Endothelial cell of umbilical vein (primary cell): ENCODE measurements at regions not wholly inside any gene's neighbourhood (a gene's known extent, or its start where the extent isn't known, plus 50 kb on each side); places are given as distances from the start of the nearest gene placed in this dataset. TPM values are rescaled to one million over a fixed set of nuclear protein-coding genes. Genes with fewer than 3 reads are reported as not detected.

Experiments
- BruUV-seq: library from RNA; stranded (reverse); fragments of 400-500 nt; replicated peaks from 2 replicates; lab custom pipeline; 2021; lab: Mats Ljungman, UMichigan
- CTCF ChIA-PET: fragments of 300-600, 350-600 bp; sonication (Branson Sonifier 250); formaldehyde crosslinking; loops from one replicate; lab custom pipeline; 2021; ENCODE audit warnings: antibody characterized with exemption, inconsistent platforms; lab: Charles Lee
- POLR2A ChIA-PET: fragments of 300-600, 350-600 bp; sonication (Branson Sonifier 250); formaldehyde crosslinking; loops from one replicate; lab custom pipeline; 2021; ENCODE audit warnings: antibody characterized with exemption, inconsistent platforms; lab: Charles Lee
- DNase-seq: peaks from one replicate; pipeline ENCODE4 v3.0.0-alpha.2; 2011; ENCODE audit warnings: low read depth, low spot score
- FAIRE-seq: peaks from 2 replicates; lab custom pipeline; 2011; peaks lifted over from hg19 to GRCh38; lab: Jason Lieb, UNC
- H2AFZ ChIP-seq: 2 replicates; pipeline ENCODE4 v1.6.0; 2012; ENCODE audit warnings: low read depth, low read length, control low read depth, inconsistent platforms
- H3K27ac ChIP-seq: 2 replicates; pipeline ENCODE4 v1.5.1; 2011; ENCODE audit warnings: low read depth, mild to moderate bottlenecking, control low read depth, low read length, moderate library complexity; ENCODE audit not compliant: insufficient read depth
- H3K27me3 ChIP-seq, 2 experiments: 2 replicates each; pipeline versions ENCODE4 v1.6.0 to v1.6.1; 2011; ENCODE audit warnings: low read length in 2 of 2, mixed read lengths in 1 of 2; ENCODE audit not compliant: control insufficient read depth in 2 of 2, insufficient read depth in 2 of 2
- H3K36me3 ChIP-seq, 2 experiments: 2 replicates in 1 of 2; 3 replicates in 1 of 2; pipeline ENCODE4 v1.5.1; 2011; ENCODE audit warnings: low read length in 2 of 2, mild to moderate bottlenecking in 1 of 2, moderate library complexity in 1 of 2; ENCODE audit not compliant: control insufficient read depth in 2 of 2, insufficient read depth in 2 of 2; ENCODE audit errors: extremely low read depth in 1 of 2
- H3K4me1 ChIP-seq: 3 replicates; pipeline ENCODE4 v1.5.1; 2011; ENCODE audit warnings: mild to moderate bottlenecking, low read length; ENCODE audit not compliant: control insufficient read depth, insufficient read depth; ENCODE audit errors: extremely low read depth
- H3K4me2 ChIP-seq: 2 replicates; pipeline ENCODE4 v1.6.1; 2011; ENCODE audit warnings: low read length, control low read depth, mixed read lengths; ENCODE audit not compliant: insufficient read depth
- H3K4me3 ChIP-seq, 3 experiments: fragments of 200-600 bp in 1 of 3; sonication (generic), shearing (Covaris generic) in 1 of 3; replicated peaks in 1 of 3; 2 replicates each; pipeline ENCODE4 v1.5.1; 2011 to 2016; ENCODE audit warnings: control low read depth in 3 of 3, low read length in 3 of 3, mild to moderate bottlenecking in 2 of 3, inconsistent platforms in 1 of 3, low read depth in 1 of 3, moderate library complexity in 1 of 3; ENCODE audit not compliant: insufficient read depth in 1 of 3
- H3K79me2 ChIP-seq: 2 replicates; pipeline ENCODE4 v1.6.0; 2012; ENCODE audit warnings: low read length, inconsistent platforms; ENCODE audit not compliant: control insufficient read depth, insufficient read depth
- H3K9ac ChIP-seq: replicated peaks from 2 replicates; pipeline ENCODE3; 2011; ENCODE audit warnings: low read length, control low read depth; ENCODE audit not compliant: insufficient read depth; ENCODE audit errors: extremely low read depth
- H3K9me1 ChIP-seq: replicated peaks from 3 replicates; pipeline ENCODE4 v1.6.0; 2011; ENCODE audit warnings: mild to moderate bottlenecking, low read length; ENCODE audit not compliant: control insufficient read depth, insufficient read depth; ENCODE audit errors: extremely low read depth
- H3K9me3 ChIP-seq: replicated peaks from 2 replicates; pipeline ENCODE4 v1.5.1; 2012; ENCODE audit warnings: low read length, inconsistent platforms; ENCODE audit not compliant: control insufficient read depth, insufficient read depth
- H4K20me1 ChIP-seq: replicated peaks from 2 replicates; pipeline ENCODE3; 2011; ENCODE audit warnings: mild to moderate bottlenecking, low read length; ENCODE audit not compliant: control insufficient read depth, insufficient read depth; ENCODE audit errors: extremely low read depth
- CTCF ChIP-seq, 2 donors: IDR thresholded peaks; 1 replicate in 1 of 2; 2 replicates in 1 of 2; pipeline ENCODE4 v1.5.1; 2011; ENCODE audit warnings: low read length in 2 of 2, mild to moderate bottlenecking in 2 of 2, moderate library complexity in 2 of 2, control low read depth in 1 of 2, inconsistent platforms in 1 of 2, low read depth in 1 of 2; ENCODE audit not compliant: insufficient read depth in 1 of 2; ENCODE audit errors: extremely low read depth in 1 of 2
- EZH2 ChIP-seq: IDR thresholded peaks from 2 replicates; pipeline ENCODE4 v1.6.1; 2012; ENCODE audit warnings: borderline replicate concordance, low read depth, mild to moderate bottlenecking, moderate library complexity, low read length, inconsistent platforms; ENCODE audit not compliant: severe bottlenecking
- FOS ChIP-seq: IDR thresholded peaks from 2 replicates; pipeline ENCODE4 v1.6.1; 2011; ENCODE audit warnings: mild to moderate bottlenecking, low read length, moderate library complexity, borderline replicate concordance; ENCODE audit not compliant: insufficient read depth
- GATA2 ChIP-seq: IDR thresholded peaks from 2 replicates; pipeline ENCODE4 v1.7.0; 2011; ENCODE audit warnings: low read depth, mild to moderate bottlenecking, moderate library complexity, mixed read lengths, low read length; ENCODE audit not compliant: insufficient read length, insufficient read depth
- JUN ChIP-seq: IDR thresholded peaks from 2 replicates; pipeline ENCODE4 v1.6.1; 2011; ENCODE audit warnings: borderline replicate concordance, low read depth; ENCODE audit not compliant: insufficient read length, insufficient read depth
- MAX ChIP-seq: IDR thresholded peaks from 2 replicates; pipeline ENCODE4 v1.6.1; 2011; ENCODE audit not compliant: insufficient read depth, insufficient read length
- MYC ChIP-seq: IDR thresholded peaks from one replicate; pipeline ENCODE4 v1.6.1; 2011; ENCODE audit warnings: mild to moderate bottlenecking, low read depth, low read length
- POLR2A ChIP-seq: IDR thresholded peaks from 2 replicates; pipeline ENCODE4 v1.6.1; 2012; ENCODE audit warnings: low read depth, mild to moderate bottlenecking, control low read depth, low read length
- POLR2AphosphoS5 ChIP-seq: IDR thresholded peaks from 2 replicates; pipeline ENCODE4 v1.6.1; 2012; ENCODE audit warnings: low read depth, mild to moderate bottlenecking, control low read depth, low read length, moderate library complexity; ENCODE audit not compliant: insufficient read depth
- dilution Hi-C: fragments of 300-500 bp; cut with MboI; formaldehyde crosslinking; loops from one replicate; pipeline ENCODE4 v1.15.0; 2019; ENCODE audit warnings: low sequenced_read_pairs; ENCODE audit not compliant: extremely low pct_ligation_motif_present
- intact Hi-C: fragments of 100-400 bp; cut with micrococcal nuclease; formaldehyde crosslinking; loops from one replicate; pipeline ENCODE4 v1.10.0; 2022
- small RNA-seq: library from RNA; depleted of rRNA; stranded (forward); fragments of <200 nt; gene quantifications from one replicate; pipeline ENCODE3, GENCODE V24; 2012; ENCODE audit warnings: low replicate concordance, low read depth; ENCODE audit not compliant: insufficient read depth, insufficient read length

- H3K4me1 ChIP-seq, result no peaks in the 10 kb centered on the region
- no peaks in the 10 kb centered on the region for H3K79me2 ChIP-seq
- no peak overlapping the region for H3K9ac ChIP-seq
- ChIA-PET POLR2A (no interaction called here), CTCF (no interaction called here)
- intact Hi-C loops (no loop called here), dilution Hi-C loops (no loop called here)
- FAIRE-seq, result no peak
- no peaks in the 10 kb centered on the region for H3K27me3 ChIP-seq
- no peaks in the 10 kb centered on the region for H3K36me3 ChIP-seq
- no peaks in the 10 kb centered on the region for H3K9me3 ChIP-seq
- H3K9me1 ChIP-seq, result no peaks in the 10 kb centered on the region
- H3K4me3 ChIP-seq, result no peak overlapping the region
- DNase-seq, result no peak
- no peaks in the 10 kb centered on the region for H4K20me1 ChIP-seq
- no peak overlapping the region for H2AFZ ChIP-seq
- BruUV-seq, result no TSS peak
- H3K27ac ChIP-seq, result no peak overlapping the region
- no peak overlapping the region for H3K4me2 ChIP-seq
- TF ChIP-seq POLR2AphosphoS5 (no peak), POLR2A (no peak), MYC (no peak), FOS (no peak), MAX (no peak), GATA2 (no peak), JUN (no peak), EZH2 (no peak), CTCF (IDR thresholded peaks at IDR 0.05; ENCODE audit: extremely low read depth in 1 of 2, insufficient read depth in 1 of 2, low read depth in 1 of 2, low read length in 2 of 2) (no peak)
These were observed 195.8 kb upstream of the RBMY1B start for GRCh38 chrY:21315366-21315765.

Small RNA genes in the stretch of these regions (small RNA-seq; reads per million reads assigned to genes)
- gene TMEM167AP1, result not detected
